Stomach (tissue), 8 donors: ENCODE measurements at regions not wholly inside any gene's neighbourhood (a gene's known extent, or its start where the extent isn't known, plus 50 kb on each side); places are given as distances from the start of the nearest gene placed in this dataset.

Experiments
- DNase-seq, 2 donors: peaks; one replicate each; pipeline versions ENCODE4 v3.0.0 to v3.0.0-alpha.2; 2013 to 2019
- H3K27ac ChIP-seq, 5 donors: fragments of 200-600 bp in 4 of 5; sonication (generic) in 4 of 5; one replicate each; pipeline ENCODE4 v1.5.1; 2013 to 2019; ENCODE audit warnings: mild to moderate bottlenecking in 1 of 5, moderate library complexity in 1 of 5
- H3K27me3 ChIP-seq, 3 donors: fragments of 200-600 bp; sonication (generic); one replicate each; pipeline ENCODE4 v1.5.1; 2017 to 2019; ENCODE audit warnings: mixed run types in 1 of 3
- H3K36me3 ChIP-seq, 4 donors: fragments of 200-600 bp; sonication (generic); 1 replicate in 3 of 4; 2 replicates in 1 of 4; pipeline ENCODE4 v1.5.1; 2016 to 2019
- H3K4me1 ChIP-seq, 4 donors: fragments of 200-600 bp; sonication (generic); one replicate each; pipeline ENCODE4 v1.5.1; 2016 to 2019
- H3K4me3 ChIP-seq, 4 donors: fragments of 200-600 bp; sonication (generic) in 3 of 4; one replicate each; pipeline ENCODE4 v1.5.1; 2016 to 2019; ENCODE audit warnings: mild to moderate bottlenecking in 1 of 4
- H3K9me3 ChIP-seq, 4 donors: fragments of 200-600 bp; sonication (generic); one replicate each; pipeline ENCODE4 v1.5.1; 2016 to 2019
- EP300 ChIP-seq: sonication (generic); formaldehyde crosslinking; IDR thresholded peaks from one replicate; pipeline ENCODE4 v1.6.1; 2017; ENCODE audit warnings: antibody characterized with exemption
- POLR2A ChIP-seq, 4 donors: fragments of 450-650 bp; IDR thresholded peaks; one replicate each; pipeline ENCODE4 v1.6.1; 2016; ENCODE audit warnings: antibody characterized with exemption in 4 of 4, control low read depth in 2 of 4, mild to moderate bottlenecking in 1 of 4, moderate library complexity in 1 of 4
- POLR2AphosphoS5 ChIP-seq, 3 donors: sonication (generic); formaldehyde crosslinking; IDR thresholded peaks; one replicate each; pipeline ENCODE4 v1.6.1; 2016; ENCODE audit warnings: antibody characterized with exemption in 3 of 3
- WGBS, 5 donors: extraction: QIAGEN DNeasy Blood & Tissue Kit in 3 of 5; methylation state at CpG; one replicate each; pipeline versions ENCODE4 v1.1.5 to v1.1.7; 2013 to 2018; 5-methylcytosine and 5-hydroxymethylcytosine counted together
- intact Hi-C: fragments of 100-400 bp; cut with DNase I; formaldehyde crosslinking; loops from one replicate; pipeline ENCODE4 v1.15.1; 2023; ENCODE audit warnings: low total_unique reads
- TF ChIP-seq, protein P1 (sequence below), 7 experiments: fragments of 450-650 bp in 4 of 7; fragments of 200-600 bp in 3 of 7; sonication (generic) in 3 of 7; IDR thresholded peaks; one replicate each; pipeline ENCODE4 v1.5.1; 2016 to 2019; ENCODE audit warnings: antibody characterized with exemption in 7 of 7, control low read depth in 2 of 7, mild to moderate bottlenecking in 1 of 7
- donor health status: healthy with polysubstance abuse.
- donor health status: Bipolar disorder and iron deficiency.
- donor health status: healthy.

DNA sequence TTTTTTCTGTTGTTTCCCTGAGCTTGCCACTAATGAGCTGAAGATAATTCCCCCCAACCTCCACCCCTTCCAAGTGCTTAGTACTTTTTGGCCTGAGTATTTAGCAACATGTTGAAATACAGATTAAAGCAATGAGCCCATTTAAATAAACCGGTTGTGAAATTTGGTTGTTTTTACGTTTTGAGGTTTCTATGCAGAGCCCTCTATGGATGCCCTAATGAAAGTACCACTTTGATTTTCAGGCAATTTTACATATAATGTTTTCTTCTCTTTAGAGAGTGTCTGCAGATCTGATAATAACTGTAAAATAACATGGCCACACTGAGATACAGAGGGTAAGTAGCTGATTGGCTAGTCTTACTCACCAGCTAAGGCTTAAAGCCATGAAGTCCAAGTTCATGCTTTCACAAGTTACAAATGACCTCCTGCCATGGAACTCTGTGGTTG, 139.4 kb upstream of the SLC7A14 start:
- TF ChIP-seq, protein P1, sequence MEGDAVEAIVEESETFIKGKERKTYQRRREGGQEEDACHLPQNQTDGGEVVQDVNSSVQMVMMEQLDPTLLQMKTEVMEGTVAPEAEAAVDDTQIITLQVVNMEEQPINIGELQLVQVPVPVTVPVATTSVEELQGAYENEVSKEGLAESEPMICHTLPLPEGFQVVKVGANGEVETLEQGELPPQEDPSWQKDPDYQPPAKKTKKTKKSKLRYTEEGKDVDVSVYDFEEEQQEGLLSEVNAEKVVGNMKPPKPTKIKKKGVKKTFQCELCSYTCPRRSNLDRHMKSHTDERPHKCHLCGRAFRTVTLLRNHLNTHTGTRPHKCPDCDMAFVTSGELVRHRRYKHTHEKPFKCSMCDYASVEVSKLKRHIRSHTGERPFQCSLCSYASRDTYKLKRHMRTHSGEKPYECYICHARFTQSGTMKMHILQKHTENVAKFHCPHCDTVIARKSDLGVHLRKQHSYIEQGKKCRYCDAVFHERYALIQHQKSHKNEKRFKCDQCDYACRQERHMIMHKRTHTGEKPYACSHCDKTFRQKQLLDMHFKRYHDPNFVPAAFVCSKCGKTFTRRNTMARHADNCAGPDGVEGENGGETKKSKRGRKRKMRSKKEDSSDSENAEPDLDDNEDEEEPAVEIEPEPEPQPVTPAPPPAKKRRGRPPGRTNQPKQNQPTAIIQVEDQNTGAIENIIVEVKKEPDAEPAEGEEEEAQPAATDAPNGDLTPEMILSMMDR (IDR thresholded peaks at IDR 0.05): no peak
- Histone ChIP-seq H3K27ac (peak overlapping the region in 2 of 5 donors; percentile 38 to 53), H3K4me1 (no peaks in the 10 kb centered on the region), H3K36me3 (no peaks in the 10 kb centered on the region), H3K9me3 (no peaks in the 10 kb centered on the region), H3K4me3 (no peak overlapping the region), H3K27me3 (no peaks in the 10 kb centered on the region)
- 60 to 76% (median 63%) methylated on average over 2 of the region's 2 CpGs for WGBS, 5 donors
- DNase-seq: no peak
- intact Hi-C loops: no loop called here

GRCh38 chr3:170724599-170725280, 138.9 kb upstream of the SLC7A14 start:
- Histone ChIP-seq H3K9me3 (no peaks in the 10 kb centered on the region), H3K4me1 (no peaks in the 10 kb centered on the region), H3K27ac (peak overlapping the region in 2 of 5 donors; percentile 38 to 53), H3K27me3 (no peaks in the 10 kb centered on the region), H3K36me3 (no peaks in the 10 kb centered on the region), H3K4me3 (no peak overlapping the region)
- intact Hi-C loops: no loop called here
- TF ChIP-seq, protein P1 (IDR thresholded peaks at IDR 0.05): no peak
- no peak for TF ChIP-seq POLR2A (IDR thresholded peaks at IDR 0.05)
- TF ChIP-seq POLR2AphosphoS5 (IDR thresholded peaks at IDR 0.05): peak in 1 of 3 donors; percentile 4
- WGBS, 5 donors: 50 to 75% (median 67%) methylated on average over 1 of the region's 1 CpG
- no peak for DNase-seq

DNA sequence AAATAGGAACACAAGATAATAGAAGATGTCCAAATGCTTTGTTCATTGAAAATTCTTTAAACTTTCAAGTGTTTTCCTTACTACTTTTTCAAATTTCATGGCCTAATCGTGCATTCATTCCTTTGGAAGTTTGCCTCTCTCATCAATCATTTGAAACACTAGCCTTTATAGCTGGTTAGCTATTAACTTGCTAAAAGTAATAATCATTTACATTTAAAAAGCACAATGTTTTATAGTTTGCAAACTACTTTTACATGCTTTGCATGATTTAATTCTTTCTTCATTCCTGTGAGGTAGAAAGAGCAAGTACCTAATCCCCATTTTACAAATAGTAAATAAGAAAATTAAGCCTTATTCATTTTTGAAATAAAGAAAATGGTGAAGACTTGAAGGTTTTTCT, 137.4 kb upstream of the SLC7A14 start:
- intact Hi-C loops: no loop called here
- Histone ChIP-seq H3K4me1 (no peaks in the 10 kb centered on the region), H3K27ac (no peak overlapping the region), H3K36me3 (no peaks in the 10 kb centered on the region), H3K9me3 (no peaks in the 10 kb centered on the region), H3K4me3 (no peak overlapping the region), H3K27me3 (no peaks in the 10 kb centered on the region)
- WGBS, 5 donors: 50 to 81% (median 70%) methylated on average over 1 of the region's 1 CpG
- no peak for TF ChIP-seq EP300
- no peak for TF ChIP-seq POLR2AphosphoS5 (IDR thresholded peaks at IDR 0.05)
- no peak for TF ChIP-seq POLR2A (IDR thresholded peaks at IDR 0.05)
- TF ChIP-seq, protein P1 (IDR thresholded peaks at IDR 0.05): no peak
- no peak for DNase-seq

GRCh38 chr3:170721563-170721962, 135.7 kb upstream of the SLC7A14 start:
- no peaks in the 10 kb centered on the region for H3K36me3 ChIP-seq
- H3K4me3 ChIP-seq: no peak overlapping the region
- H3K27ac ChIP-seq: no peak overlapping the region
- no peak for DNase-seq
- H3K9me3 ChIP-seq: no peaks in the 10 kb centered on the region
- H3K4me1 ChIP-seq: no peaks in the 10 kb centered on the region
- no peaks in the 10 kb centered on the region for H3K27me3 ChIP-seq
- TF ChIP-seq, protein P1 (IDR thresholded peaks at IDR 0.05): no peak
- no peak for TF ChIP-seq EP300
- TF ChIP-seq POLR2A (IDR thresholded peaks at IDR 0.05): no peak
- no peak for TF ChIP-seq POLR2AphosphoS5 (IDR thresholded peaks at IDR 0.05)
- intact Hi-C loops: no loop called here
